Neural crest cell (in vitro differentiated cells): ENCODE measurements at regions not wholly inside any gene's neighbourhood (a gene's known extent, or its start where the extent isn't known, plus 50 kb on each side); places are given as distances from the start of the nearest gene placed in this dataset.

Experiments used
- DNase-seq: peaks from one replicate; pipeline ENCODE4 v3.0.0; 2021; ENCODE audit warnings: low read depth, mixed read lengths, low spot score
- H3K27ac Mint-ChIP-seq: one replicate; pipeline ENCODE4 v1.8.0; 2021; ENCODE audit warnings: mild to moderate bottlenecking, mixed read lengths; ENCODE audit not compliant: unreplicated experiment
- H3K27me3 Mint-ChIP-seq: 2 replicates; pipeline ENCODE4 v1.8.0; 2021; ENCODE audit warnings: low read depth, mild to moderate bottlenecking, mixed read lengths
- H3K36me3 Mint-ChIP-seq: 2 replicates; pipeline ENCODE4 v1.8.0; 2021; ENCODE audit warnings: low read depth, mild to moderate bottlenecking, mixed read lengths
- H3K4me1 Mint-ChIP-seq: 2 replicates; pipeline ENCODE4 v1.8.0; 2021; ENCODE audit warnings: mixed read lengths
- H3K4me3 Mint-ChIP-seq: one replicate; pipeline ENCODE4 v1.8.0; 2021; ENCODE audit warnings: mild to moderate bottlenecking, mixed read lengths
- H3K9me3 Mint-ChIP-seq: 2 replicates; pipeline ENCODE4 v1.8.0; 2021; ENCODE audit warnings: mixed read lengths
- CTCF ChIP-seq: fragments of 200-600 bp; sonication (generic); conservative IDR thresholded peaks from 2 replicates; pipeline ENCODE4 v1.5.0; 2021; ENCODE audit warnings: antibody characterized with exemption, mild to moderate bottlenecking

- H3K27me3 Mint-ChIP-seq, result peaks cover 3% of the 10 kb centered on the region
- no peak overlapping the region for H3K4me3 Mint-ChIP-seq
- H3K9me3 Mint-ChIP-seq, result no peaks in the 10 kb centered on the region
- H3K4me1 Mint-ChIP-seq, result peaks cover 26% of the 10 kb centered on the region
- no peak for TF ChIP-seq CTCF
- no peaks in the 10 kb centered on the region for H3K36me3 Mint-ChIP-seq
- peak overlapping the region; percentile 43 for H3K27ac Mint-ChIP-seq
- no peak for DNase-seq
Observed at GRCh38 chr9:86876621-86877196, 70.6 kb downstream of the GAS1 start.

- Mint-ChIP-seq H3K4me1 (peaks cover 21% of the 10 kb centered on the region), H3K36me3 (no peaks in the 10 kb centered on the region), H3K27me3 (no peaks in the 10 kb centered on the region), H3K4me3 (no peak overlapping the region), H3K9me3 (no peaks in the 10 kb centered on the region), H3K27ac (no peak overlapping the region)
- no peak for TF ChIP-seq CTCF
- no peak for DNase-seq
Observed at GRCh38 chr9:86868616-86869015, 78.7 kb downstream of the GAS1 start.

GRCh38 chr9:86867804-86868313 lies 79.4 kb downstream of the GAS1 start:
- no peak for DNase-seq
- TF ChIP-seq CTCF, result no peak
- H3K9me3 Mint-ChIP-seq, result no peaks in the 10 kb centered on the region

GRCh38 chr9:86865952-86866351 lies 81.4 kb downstream of the GAS1 start:
- TF ChIP-seq CTCF, result no peak
- DNase-seq, result no peak
- H3K4me3 Mint-ChIP-seq, result no peak overlapping the region
- no peaks in the 10 kb centered on the region for H3K27me3 Mint-ChIP-seq
- H3K9me3 Mint-ChIP-seq, result no peaks in the 10 kb centered on the region
- no peaks in the 10 kb centered on the region for H3K36me3 Mint-ChIP-seq
- H3K27ac Mint-ChIP-seq, result no peak overlapping the region
- peaks cover 21% of the 10 kb centered on the region for H3K4me1 Mint-ChIP-seq

More at GRCh38 chr9:86867804-86868313, 79.4 kb downstream of the GAS1 start:
- H3K27ac Mint-ChIP-seq, result no peak overlapping the region
- peaks cover 21% of the 10 kb centered on the region for H3K4me1 Mint-ChIP-seq
- no peaks in the 10 kb centered on the region for H3K27me3 Mint-ChIP-seq
- no peak overlapping the region for H3K4me3 Mint-ChIP-seq
- no peaks in the 10 kb centered on the region for H3K36me3 Mint-ChIP-seq

- peaks cover 3% of the 10 kb centered on the region for H3K9me3 Mint-ChIP-seq
- H3K36me3 Mint-ChIP-seq, result no peaks in the 10 kb centered on the region
- no peak for DNase-seq
- no peaks in the 10 kb centered on the region for H3K27me3 Mint-ChIP-seq
- no peak overlapping the region for H3K27ac Mint-ChIP-seq
- H3K4me3 Mint-ChIP-seq, result no peak overlapping the region
- H3K4me1 Mint-ChIP-seq, result peaks cover 27% of the 10 kb centered on the region
- no peak for TF ChIP-seq CTCF
Observed at GRCh38 chr9:86860006-86860405, 87.3 kb downstream of the GAS1 start.
